NCI-H2196 (cell line): ENCODE measurements at regions not wholly inside any gene's neighbourhood (a gene's known extent, or its start where the extent isn't known, plus 50 kb on each side); places are given as distances from the start of the nearest gene placed in this dataset.

Source experiments
- DNase-seq: peaks from one replicate; lab custom pipeline; 2025; ENCODE audit not compliant: unreplicated experiment; lab: John Stamatoyannopoulos, UW

- DNase-seq: no peak
Measured at GRCh38 chr12:34188974-34189373, 166.7 kb downstream of the ALG10 start.

- DNase-seq: no peak
Measured at GRCh38 chr12:34190054-34190453, 167.8 kb downstream of the ALG10 start.

GRCh38 chr12:34198924-34199323, 176.6 kb downstream of the ALG10 start:
- no peak for DNase-seq

GRCh38 chr12:34203866-34204620, 181.7 kb downstream of the ALG10 start:
- no peak for DNase-seq

GRCh38 chr12:34204830-34205285, 182.6 kb downstream of the ALG10 start:
- DNase-seq: no peak

- no peak for DNase-seq
Measured at GRCh38 chr12:34205401-34205800, 183.1 kb downstream of the ALG10 start.

- no peak for DNase-seq
Measured at GRCh38 chr12:34206061-34206785, 183.9 kb downstream of the ALG10 start.

- DNase-seq: no peak
Measured at GRCh38 chr12:34207858-34208257, 185.6 kb downstream of the ALG10 start.

- DNase-seq: no peak
Measured at GRCh38 chr12:34208331-34209258, 186.3 kb downstream of the ALG10 start.

- DNase-seq: no peak
Measured at GRCh38 chr12:34209259-34209835, 187.1 kb downstream of the ALG10 start.

- no peak for DNase-seq
Measured at GRCh38 chr12:34210183-34210582, 187.9 kb downstream of the ALG10 start.

GRCh38 chr12:34210689-34211530, 188.6 kb downstream of the ALG10 start:
- no peak for DNase-seq

- DNase-seq: no peak
Measured at GRCh38 chr12:34212651-34213050, 190.4 kb downstream of the ALG10 start.

GRCh38 chr12:34214011-34214410, 191.7 kb downstream of the ALG10 start:
- DNase-seq: no peak

- DNase-seq: no peak
Measured at GRCh38 chr12:34215213-34215892, 193.1 kb downstream of the ALG10 start.

GRCh38 chr12:34215893-34216285, 193.6 kb downstream of the ALG10 start:
- no peak for DNase-seq

- DNase-seq: no peak
Measured at GRCh38 chr12:34217660-34218059, 195.4 kb downstream of the ALG10 start.

GRCh38 chr12:34218193-34219045, 196.1 kb downstream of the ALG10 start:
- peak; percentile 66 for DNase-seq
